Fibroblast of the aortic adventitia (primary cell): ENCODE measurements at regions not wholly inside any gene's neighbourhood (a gene's known extent, or its start where the extent isn't known, plus 50 kb on each side); places are given as distances from the start of the nearest gene placed in this dataset.

ENCODE experiments used
- DNase-seq: peaks from one replicate; pipeline ENCODE4 v3.0.0-alpha.2; 2010; ENCODE audit warnings: low read depth
- H3K4me3 ChIP-seq: 2 replicates; pipeline ENCODE4 v1.5.1; 2011; ENCODE audit warnings: low read depth, mild to moderate bottlenecking, control low read depth, low read length, moderate library complexity
- TF ChIP-seq, protein P1 (sequence below): IDR thresholded peaks from 2 replicates; pipeline ENCODE4 v1.5.1; 2011; ENCODE audit warnings: mild to moderate bottlenecking, low read length, control low read depth, inconsistent platforms; ENCODE audit not compliant: insufficient read depth

DNA sequence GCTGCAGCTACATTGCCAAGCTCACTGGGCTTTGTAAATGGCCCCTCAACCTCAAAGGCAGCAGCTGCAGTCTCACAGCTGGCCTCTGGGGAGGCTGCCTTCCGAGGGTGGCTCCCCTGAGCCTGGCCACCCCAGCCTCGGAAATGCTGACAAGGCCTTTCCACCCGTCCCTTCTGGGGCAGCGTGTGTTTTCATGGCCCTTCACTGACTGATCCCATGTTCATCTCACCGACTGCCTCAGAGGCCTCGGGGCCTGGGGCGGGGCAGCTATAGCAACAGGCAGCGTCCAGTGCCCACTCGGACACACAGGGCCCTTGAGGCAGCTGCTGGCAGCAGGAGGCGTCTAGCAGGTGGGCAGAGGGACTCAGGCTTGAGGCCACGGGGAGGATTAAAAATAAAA, 149.7 kb downstream of the GLI2 start:
- TF ChIP-seq, protein P1, sequence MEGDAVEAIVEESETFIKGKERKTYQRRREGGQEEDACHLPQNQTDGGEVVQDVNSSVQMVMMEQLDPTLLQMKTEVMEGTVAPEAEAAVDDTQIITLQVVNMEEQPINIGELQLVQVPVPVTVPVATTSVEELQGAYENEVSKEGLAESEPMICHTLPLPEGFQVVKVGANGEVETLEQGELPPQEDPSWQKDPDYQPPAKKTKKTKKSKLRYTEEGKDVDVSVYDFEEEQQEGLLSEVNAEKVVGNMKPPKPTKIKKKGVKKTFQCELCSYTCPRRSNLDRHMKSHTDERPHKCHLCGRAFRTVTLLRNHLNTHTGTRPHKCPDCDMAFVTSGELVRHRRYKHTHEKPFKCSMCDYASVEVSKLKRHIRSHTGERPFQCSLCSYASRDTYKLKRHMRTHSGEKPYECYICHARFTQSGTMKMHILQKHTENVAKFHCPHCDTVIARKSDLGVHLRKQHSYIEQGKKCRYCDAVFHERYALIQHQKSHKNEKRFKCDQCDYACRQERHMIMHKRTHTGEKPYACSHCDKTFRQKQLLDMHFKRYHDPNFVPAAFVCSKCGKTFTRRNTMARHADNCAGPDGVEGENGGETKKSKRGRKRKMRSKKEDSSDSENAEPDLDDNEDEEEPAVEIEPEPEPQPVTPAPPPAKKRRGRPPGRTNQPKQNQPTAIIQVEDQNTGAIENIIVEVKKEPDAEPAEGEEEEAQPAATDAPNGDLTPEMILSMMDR: no peak
- H3K4me3 ChIP-seq: no peak overlapping the region
- DNase-seq: no peak

GRCh38 chr2:120885749-120886148, 150.1 kb downstream of the GLI2 start:
- TF ChIP-seq, protein P1: no peak
- DNase-seq: no peak
- H3K4me3 ChIP-seq: no peak overlapping the region

DNA sequence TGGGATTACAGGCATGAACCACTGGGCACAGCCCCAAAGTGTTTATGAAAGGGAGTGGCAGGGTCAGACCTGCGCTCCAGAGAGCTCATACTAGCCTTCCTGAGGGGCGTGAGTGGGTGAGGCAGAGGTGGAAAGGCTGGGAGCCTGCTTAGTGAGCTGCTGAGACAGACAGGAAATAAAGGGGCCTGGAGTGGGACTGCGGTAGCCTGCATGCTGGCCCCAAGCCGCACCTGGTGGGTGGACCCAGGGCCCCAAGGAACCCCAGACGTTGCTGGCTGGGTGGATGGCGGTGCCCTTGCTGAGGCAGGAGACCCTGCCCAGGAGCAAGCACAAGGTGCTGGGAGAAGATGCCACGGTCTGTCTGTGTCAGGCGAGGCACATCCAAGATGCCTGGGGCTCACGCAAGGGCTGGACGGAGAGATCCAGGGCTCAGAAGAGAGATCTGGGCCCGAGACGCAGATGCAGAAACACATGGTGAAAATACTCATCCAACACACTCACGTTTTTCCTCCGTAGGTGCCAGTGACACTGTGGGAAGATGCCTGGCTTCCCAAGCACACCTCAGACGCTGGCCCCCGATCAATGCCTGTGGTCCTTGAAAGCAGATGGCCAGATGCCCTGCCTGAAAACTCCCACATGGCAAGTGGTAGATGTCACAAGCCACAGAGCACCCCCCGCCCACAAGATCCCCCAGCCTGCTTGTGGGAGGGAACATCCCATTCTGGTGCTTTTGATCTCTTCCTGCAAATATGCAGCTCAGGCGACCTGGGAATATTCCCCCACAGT, 151.1 kb downstream of the GLI2 start:
- no peak overlapping the region for H3K4me3 ChIP-seq
- no peak for DNase-seq
- TF ChIP-seq, protein P1: no peak

DNA sequence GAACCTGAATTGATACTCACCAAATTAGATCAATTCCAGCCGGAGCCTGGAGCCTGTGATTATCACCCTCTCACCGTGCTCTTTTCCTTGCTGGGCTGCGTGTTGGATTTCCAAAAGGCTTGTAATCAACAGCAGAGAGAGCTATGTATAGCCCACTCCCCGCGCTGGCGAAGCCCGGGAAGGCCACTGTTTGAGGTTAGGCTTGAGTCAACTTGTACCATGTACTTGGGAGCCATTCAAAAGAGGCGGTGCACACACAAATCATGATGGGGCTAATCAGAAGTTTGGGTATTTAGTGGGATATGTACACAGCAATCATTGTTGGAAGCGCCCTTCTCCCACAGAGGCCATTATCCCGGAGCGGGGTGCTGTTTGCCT, 151.6 kb downstream of the GLI2 start:
- DNase-seq: no peak
- no peak overlapping the region for H3K4me3 ChIP-seq
- TF ChIP-seq, protein P1: no peak

- no peak for DNase-seq
- no peak overlapping the region for H3K4me3 ChIP-seq
- TF ChIP-seq, protein P1: no peak
Measured at GRCh38 chr2:120887741-120888231, 152.1 kb downstream of the GLI2 start.

DNA sequence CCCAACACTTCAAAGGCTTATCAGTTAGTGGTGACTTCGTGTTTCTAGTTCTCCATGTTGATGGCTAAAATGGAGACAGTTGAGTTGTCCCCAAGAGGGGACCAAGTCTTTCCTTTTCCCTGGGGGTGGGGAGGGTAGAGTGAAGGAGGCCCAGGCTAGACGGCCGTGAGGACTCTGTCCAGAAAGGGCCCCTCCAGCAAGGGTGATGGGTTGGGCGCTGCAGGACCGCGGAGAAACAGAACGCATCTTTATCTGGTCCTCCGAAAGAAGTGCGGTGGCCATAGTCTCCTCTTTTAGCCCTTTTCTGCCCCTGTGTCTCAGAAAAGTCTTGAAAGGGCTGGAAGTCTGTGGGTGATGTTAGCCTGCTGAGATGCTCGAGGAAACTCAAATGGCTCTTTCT, 153.2 kb downstream of the GLI2 start:
- DNase-seq: no peak
- H3K4me3 ChIP-seq: no peak overlapping the region
- TF ChIP-seq, protein P1: no peak
